GM23338 (cell line): ENCODE measurements at regions not wholly inside any gene's neighbourhood (a gene's known extent, or its start where the extent isn't known, plus 50 kb on each side); places are given as distances from the start of the nearest gene placed in this dataset.

Source experiments
- ATAC-seq: fragments of 200-7000 bp; cut with Tn5 transposase; 3 replicates; pipeline ENCODE4 v1.9.1; 2020
- DNase-seq: peaks from one replicate; pipeline ENCODE4 v3.0.0-alpha.2; 2015; ENCODE audit warnings: low spot score
- H2AFZ ChIP-seq: fragments of 200-600 bp; sonication (generic); 2 replicates; pipeline ENCODE4 v1.8.0; 2016; ENCODE audit warnings: antibody characterized with exemption, mild to moderate bottlenecking, moderate library complexity
- H3F3A ChIP-seq: fragments of 200-600 bp; sonication (generic); replicated peaks from 2 replicates; pipeline ENCODE4 v1.8.0; 2017; ENCODE audit warnings: antibody characterized with exemption, mixed run types, low read depth
- H3K27ac ChIP-seq: fragments of 200-600 bp; sonication (generic); 2 replicates; pipeline ENCODE4 v1.6.1; 2016; ENCODE audit warnings: low read depth
- H3K27me3 ChIP-seq: fragments of 200-600 bp; sonication (generic); 2 replicates; pipeline ENCODE4 v1.8.0; 2016; ENCODE audit warnings: mild to moderate bottlenecking, mixed run types, moderate library complexity; ENCODE audit not compliant: insufficient read depth
- H3K36me3 ChIP-seq: fragments of 200-600 bp; sonication (generic); 2 replicates; pipeline ENCODE4 v1.8.0; 2016; ENCODE audit warnings: mild to moderate bottlenecking; ENCODE audit not compliant: insufficient read depth
- H3K4me1 ChIP-seq: fragments of 200-600 bp; sonication (generic); 2 replicates; pipeline ENCODE4 v1.8.0; 2016; ENCODE audit warnings: mild to moderate bottlenecking, moderate library complexity; ENCODE audit not compliant: insufficient read depth
- H3K4me2 ChIP-seq: fragments of 200-600 bp; sonication (generic); 2 replicates; pipeline ENCODE4 v1.7.1; 2017; ENCODE audit warnings: mixed run types
- H3K4me3 ChIP-seq: fragments of 200-600 bp; sonication (generic); 2 replicates; pipeline ENCODE4 v1.6.1; 2016; ENCODE audit warnings: mixed run types
- H3K79me2 ChIP-seq: fragments of 200-600 bp; sonication (generic); replicated peaks from 2 replicates; pipeline ENCODE4 v1.8.0; 2017; ENCODE audit warnings: mild to moderate bottlenecking; ENCODE audit not compliant: insufficient read depth
- H3K9me2 ChIP-seq: fragments of 200-600 bp; sonication (generic); 2 replicates; pipeline ENCODE4 v1.8.0; 2017; ENCODE audit not compliant: insufficient read depth
- H4K20me1 ChIP-seq: fragments of 200-600 bp; sonication (generic); replicated peaks from 2 replicates; pipeline ENCODE4 v1.8.0; 2017; ENCODE audit warnings: mild to moderate bottlenecking; ENCODE audit not compliant: insufficient read depth
- H3K27ac Mint-ChIP-seq: 2 replicates; pipeline ENCODE4 v1.8.0; 2020; ENCODE audit warnings: inconsistent platforms, mild to moderate bottlenecking, moderate library complexity, mixed read lengths
- H3K27me3 Mint-ChIP-seq: 3 replicates; pipeline ENCODE4 v1.8.0; 2022; ENCODE audit warnings: low read depth, mild to moderate bottlenecking, moderate library complexity, mixed read lengths, inconsistent platforms; ENCODE audit not compliant: insufficient read depth, poor library complexity
- H3K36me3 Mint-ChIP-seq: 3 replicates; pipeline ENCODE4 v1.8.0; 2021; ENCODE audit warnings: low read depth, mild to moderate bottlenecking, inconsistent platforms, moderate library complexity, mixed read lengths
- H3K4me1 Mint-ChIP-seq: 3 replicates; pipeline ENCODE4 v1.8.0; 2020; ENCODE audit warnings: mild to moderate bottlenecking, inconsistent platforms, mixed read lengths
- H3K4me3 Mint-ChIP-seq: 3 replicates; pipeline ENCODE4 v1.8.0; 2021; ENCODE audit warnings: moderate library complexity, mild to moderate bottlenecking, inconsistent platforms, mixed read lengths
- H3K9me3 Mint-ChIP-seq: 3 replicates; pipeline ENCODE4 v1.8.0; 2020; ENCODE audit warnings: moderate library complexity, mild to moderate bottlenecking, inconsistent platforms, mixed read lengths
- CREB1 ChIP-seq: fragments of 250-450 bp; sonication (Bioruptor Pico); IDR thresholded peaks from 2 replicates; pipeline ENCODE4 v1.5.0; 2020; ENCODE audit warnings: low read depth, mild to moderate bottlenecking, moderate library complexity
- EZH2 ChIP-seq: fragments of 200-600 bp; sonication (generic); IDR thresholded peaks from one replicate; pipeline ENCODE4 v1.8.0; 2017; ENCODE audit warnings: antibody characterized with exemption, mild to moderate bottlenecking, low read depth; ENCODE audit not compliant: unreplicated experiment
- EZH2phosphoT487 ChIP-seq: fragments of 200-600 bp; sonication (generic); IDR thresholded peaks from one replicate; pipeline ENCODE4 v1.8.1; 2018; ENCODE audit warnings: antibody characterized with exemption; ENCODE audit not compliant: unreplicated experiment
- JUNB ChIP-seq: IDR thresholded peaks from one replicate; pipeline ENCODE4 v1.6.1; 2016; ENCODE audit warnings: antibody characterized with exemption; ENCODE audit not compliant: unreplicated experiment
- NANOG ChIP-seq: IDR thresholded peaks from 2 replicates; pipeline ENCODE4 v1.6.1; 2016; ENCODE audit warnings: antibody characterized with exemption, borderline replicate concordance
- POLR2AphosphoS5 ChIP-seq: IDR thresholded peaks from 2 replicates; pipeline ENCODE4 v1.6.1; 2016; ENCODE audit warnings: antibody characterized with exemption, low read depth
- STAT1 ChIP-seq: IDR thresholded peaks from one replicate; pipeline ENCODE4 v1.6.1; 2016; ENCODE audit warnings: antibody characterized with exemption; ENCODE audit not compliant: unreplicated experiment
- ZNF114 ChIP-seq: fragments of 250-450 bp; sonication (Bioruptor Pico); IDR thresholded peaks from 2 replicates; pipeline ENCODE4 v1.5.0; 2020; ENCODE audit warnings: mild to moderate bottlenecking, moderate library complexity
- ZNF331 ChIP-seq: fragments of 250-450 bp; sonication (Bioruptor Pico); IDR thresholded peaks from 2 replicates; pipeline ENCODE4 v1.5.0; 2020; ENCODE audit warnings: low read depth, mild to moderate bottlenecking, moderate library complexity
- TF ChIP-seq, protein P1 (sequence below): IDR thresholded peaks from one replicate; pipeline ENCODE4 v1.6.1; 2018; ENCODE audit warnings: antibody characterized with exemption; ENCODE audit not compliant: unreplicated experiment
- TF ChIP-seq, protein P2 (sequence below): fragments of 250-450 bp; sonication (Bioruptor Pico); IDR thresholded peaks from 2 replicates; pipeline ENCODE4 v1.5.0; 2020; ENCODE audit warnings: mild to moderate bottlenecking, moderate library complexity
- TF ChIP-seq, protein P3 (sequence below), 2 experiments: fragments of 200-600 bp in 1 of 2; sonication (generic) in 1 of 2; conservative IDR thresholded peaks; 2 replicates each; pipeline versions ENCODE4 v1.5.1 to v1.6.1; 2016 to 2017; ENCODE audit warnings: antibody characterized with exemption in 2 of 2, low read depth in 2 of 2, mild to moderate bottlenecking in 2 of 2, moderate library complexity in 1 of 2
- TF ChIP-seq, protein P4 (sequence below): IDR thresholded peaks from 2 replicates; pipeline ENCODE4 v1.6.1; 2016; ENCODE audit warnings: antibody characterized with exemption

DNA sequence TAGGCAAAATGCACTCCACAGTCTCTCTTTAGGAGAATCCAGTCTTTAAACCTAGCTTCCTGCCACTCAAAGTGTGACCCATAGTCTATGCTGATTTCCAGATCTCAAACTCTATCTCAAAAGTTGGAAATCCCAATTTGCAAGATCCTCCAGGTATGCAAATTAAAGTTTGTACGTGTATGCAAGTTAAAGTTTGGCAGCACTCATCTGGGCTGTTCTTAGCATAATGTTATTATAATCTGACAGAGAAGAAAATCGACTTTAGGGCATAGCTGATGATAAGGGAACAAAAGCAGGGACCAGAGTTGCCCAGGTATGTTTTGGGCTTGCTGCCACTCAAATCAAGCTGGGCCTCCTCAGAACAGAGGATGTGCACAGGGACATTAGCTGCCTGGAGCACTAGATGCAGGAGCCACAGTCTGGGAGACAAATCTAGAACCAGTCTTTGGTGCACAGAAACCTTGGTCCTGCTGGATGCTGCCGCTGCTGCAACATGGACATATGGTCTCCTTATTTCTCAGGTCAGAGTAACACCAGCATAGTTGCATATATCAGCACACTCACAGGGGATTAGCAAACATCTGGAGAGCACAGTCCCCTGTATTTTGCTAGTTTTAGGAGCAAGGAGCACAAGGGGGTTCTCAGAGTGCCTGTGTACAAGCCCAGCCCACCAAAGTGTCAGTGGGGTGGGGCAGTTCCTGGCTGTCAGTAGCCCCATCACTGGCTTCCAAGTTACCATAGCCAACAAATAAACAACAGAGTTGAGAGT lies 242.6 kb downstream of the TTC32 start:
- peaks cover 6% of the 10 kb centered on the region for H3K4me1 Mint-ChIP-seq
- no peak for DNase-seq
- Histone ChIP-seq H3F3A (no peaks in the 10 kb centered on the region), H3K36me3 (no peaks in the 10 kb centered on the region), H3K27ac (no peak overlapping the region), H3K79me2 (no peaks in the 10 kb centered on the region), H2AFZ (no peak overlapping the region), H4K20me1 (no peaks in the 10 kb centered on the region), H3K4me3 (no peak overlapping the region), H3K9me2 (0 out of 2 replicates have a peak, but pooled peaks cover 13% of the 10 kb centered on the region), H3K4me2 (no peak overlapping the region), H3K4me1 (no peaks in the 10 kb centered on the region), H3K27me3 (no peaks in the 10 kb centered on the region)
- no peaks in the 10 kb centered on the region for H3K9me3 Mint-ChIP-seq
- no peak for ATAC-seq
- no peak for TF ChIP-seq NANOG
- TF ChIP-seq, protein P1, sequence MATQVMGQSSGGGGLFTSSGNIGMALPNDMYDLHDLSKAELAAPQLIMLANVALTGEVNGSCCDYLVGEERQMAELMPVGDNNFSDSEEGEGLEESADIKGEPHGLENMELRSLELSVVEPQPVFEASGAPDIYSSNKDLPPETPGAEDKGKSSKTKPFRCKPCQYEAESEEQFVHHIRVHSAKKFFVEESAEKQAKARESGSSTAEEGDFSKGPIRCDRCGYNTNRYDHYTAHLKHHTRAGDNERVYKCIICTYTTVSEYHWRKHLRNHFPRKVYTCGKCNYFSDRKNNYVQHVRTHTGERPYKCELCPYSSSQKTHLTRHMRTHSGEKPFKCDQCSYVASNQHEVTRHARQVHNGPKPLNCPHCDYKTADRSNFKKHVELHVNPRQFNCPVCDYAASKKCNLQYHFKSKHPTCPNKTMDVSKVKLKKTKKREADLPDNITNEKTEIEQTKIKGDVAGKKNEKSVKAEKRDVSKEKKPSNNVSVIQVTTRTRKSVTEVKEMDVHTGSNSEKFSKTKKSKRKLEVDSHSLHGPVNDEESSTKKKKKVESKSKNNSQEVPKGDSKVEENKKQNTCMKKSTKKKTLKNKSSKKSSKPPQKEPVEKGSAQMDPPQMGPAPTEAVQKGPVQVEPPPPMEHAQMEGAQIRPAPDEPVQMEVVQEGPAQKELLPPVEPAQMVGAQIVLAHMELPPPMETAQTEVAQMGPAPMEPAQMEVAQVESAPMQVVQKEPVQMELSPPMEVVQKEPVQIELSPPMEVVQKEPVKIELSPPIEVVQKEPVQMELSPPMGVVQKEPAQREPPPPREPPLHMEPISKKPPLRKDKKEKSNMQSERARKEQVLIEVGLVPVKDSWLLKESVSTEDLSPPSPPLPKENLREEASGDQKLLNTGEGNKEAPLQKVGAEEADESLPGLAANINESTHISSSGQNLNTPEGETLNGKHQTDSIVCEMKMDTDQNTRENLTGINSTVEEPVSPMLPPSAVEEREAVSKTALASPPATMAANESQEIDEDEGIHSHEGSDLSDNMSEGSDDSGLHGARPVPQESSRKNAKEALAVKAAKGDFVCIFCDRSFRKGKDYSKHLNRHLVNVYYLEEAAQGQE, result no peak
- no peak for TF ChIP-seq EZH2phosphoT487
- TF ChIP-seq ZNF331 (CRISPR knock-in tag), result no peak
- no peak for TF ChIP-seq JUNB
- TF ChIP-seq, protein P2, sequence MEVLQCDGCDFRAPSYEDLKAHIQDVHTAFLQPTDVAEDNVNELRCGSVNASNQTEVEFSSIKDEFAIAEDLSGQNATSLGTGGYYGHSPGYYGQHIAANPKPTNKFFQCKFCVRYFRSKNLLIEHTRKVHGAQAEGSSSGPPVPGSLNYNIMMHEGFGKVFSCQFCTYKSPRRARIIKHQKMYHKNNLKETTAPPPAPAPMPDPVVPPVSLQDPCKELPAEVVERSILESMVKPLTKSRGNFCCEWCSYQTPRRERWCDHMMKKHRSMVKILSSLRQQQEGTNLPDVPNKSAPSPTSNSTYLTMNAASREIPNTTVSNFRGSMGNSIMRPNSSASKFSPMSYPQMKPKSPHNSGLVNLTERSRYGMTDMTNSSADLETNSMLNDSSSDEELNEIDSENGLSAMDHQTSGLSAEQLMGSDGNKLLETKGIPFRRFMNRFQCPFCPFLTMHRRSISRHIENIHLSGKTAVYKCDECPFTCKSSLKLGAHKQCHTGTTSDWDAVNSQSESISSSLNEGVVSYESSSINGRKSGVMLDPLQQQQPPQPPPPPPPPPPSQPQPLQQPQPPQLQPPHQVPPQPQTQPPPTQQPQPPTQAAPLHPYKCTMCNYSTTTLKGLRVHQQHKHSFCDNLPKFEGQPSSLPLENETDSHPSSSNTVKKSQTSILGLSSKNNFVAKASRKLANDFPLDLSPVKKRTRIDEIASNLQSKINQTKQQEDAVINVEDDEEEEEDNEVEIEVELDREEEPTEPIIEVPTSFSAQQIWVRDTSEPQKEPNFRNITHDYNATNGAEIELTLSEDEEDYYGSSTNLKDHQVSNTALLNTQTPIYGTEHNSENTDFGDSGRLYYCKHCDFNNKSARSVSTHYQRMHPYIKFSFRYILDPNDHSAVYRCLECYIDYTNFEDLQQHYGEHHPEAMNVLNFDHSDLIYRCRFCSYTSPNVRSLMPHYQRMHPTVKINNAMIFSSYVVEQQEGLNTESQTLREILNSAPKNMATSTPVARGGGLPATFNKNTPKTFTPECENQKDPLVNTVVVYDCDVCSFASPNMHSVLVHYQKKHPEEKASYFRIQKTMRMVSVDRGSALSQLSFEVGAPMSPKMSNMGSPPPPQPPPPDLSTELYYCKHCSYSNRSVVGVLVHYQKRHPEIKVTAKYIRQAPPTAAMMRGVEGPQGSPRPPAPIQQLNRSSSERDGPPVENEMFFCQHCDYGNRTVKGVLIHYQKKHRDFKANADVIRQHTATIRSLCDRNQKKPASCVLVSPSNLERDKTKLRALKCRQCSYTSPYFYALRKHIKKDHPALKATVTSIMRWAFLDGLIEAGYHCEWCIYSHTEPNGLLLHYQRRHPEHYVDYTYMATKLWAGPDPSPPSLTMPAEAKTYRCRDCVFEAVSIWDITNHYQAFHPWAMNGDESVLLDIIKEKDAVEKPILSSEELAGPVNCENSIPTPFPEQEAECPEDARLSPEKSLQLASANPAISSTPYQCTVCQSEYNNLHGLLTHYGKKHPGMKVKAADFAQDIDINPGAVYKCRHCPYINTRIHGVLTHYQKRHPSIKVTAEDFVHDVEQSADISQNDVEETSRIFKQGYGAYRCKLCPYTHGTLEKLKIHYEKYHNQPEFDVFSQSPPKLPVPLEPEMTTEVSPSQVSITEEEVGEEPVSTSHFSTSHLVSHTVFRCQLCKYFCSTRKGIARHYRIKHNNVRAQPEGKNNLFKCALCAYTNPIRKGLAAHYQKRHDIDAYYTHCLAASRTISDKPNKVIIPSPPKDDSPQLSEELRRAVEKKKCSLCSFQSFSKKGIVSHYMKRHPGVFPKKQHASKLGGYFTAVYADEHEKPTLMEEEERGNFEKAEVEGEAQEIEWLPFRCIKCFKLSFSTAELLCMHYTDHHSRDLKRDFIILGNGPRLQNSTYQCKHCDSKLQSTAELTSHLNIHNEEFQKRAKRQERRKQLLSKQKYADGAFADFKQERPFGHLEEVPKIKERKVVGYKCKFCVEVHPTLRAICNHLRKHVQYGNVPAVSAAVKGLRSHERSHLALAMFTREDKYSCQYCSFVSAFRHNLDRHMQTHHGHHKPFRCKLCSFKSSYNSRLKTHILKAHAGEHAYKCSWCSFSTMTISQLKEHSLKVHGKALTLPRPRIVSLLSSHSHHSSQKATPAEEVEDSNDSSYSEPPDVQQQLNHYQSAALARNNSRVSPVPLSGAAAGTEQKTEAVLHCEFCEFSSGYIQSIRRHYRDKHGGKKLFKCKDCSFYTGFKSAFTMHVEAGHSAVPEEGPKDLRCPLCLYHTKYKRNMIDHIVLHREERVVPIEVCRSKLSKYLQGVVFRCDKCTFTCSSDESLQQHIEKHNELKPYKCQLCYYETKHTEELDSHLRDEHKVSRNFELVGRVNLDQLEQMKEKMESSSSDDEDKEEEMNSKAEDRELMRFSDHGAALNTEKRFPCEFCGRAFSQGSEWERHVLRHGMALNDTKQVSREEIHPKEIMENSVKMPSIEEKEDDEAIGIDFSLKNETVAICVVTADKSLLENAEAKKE, result no peak
- TF ChIP-seq, protein P3, sequence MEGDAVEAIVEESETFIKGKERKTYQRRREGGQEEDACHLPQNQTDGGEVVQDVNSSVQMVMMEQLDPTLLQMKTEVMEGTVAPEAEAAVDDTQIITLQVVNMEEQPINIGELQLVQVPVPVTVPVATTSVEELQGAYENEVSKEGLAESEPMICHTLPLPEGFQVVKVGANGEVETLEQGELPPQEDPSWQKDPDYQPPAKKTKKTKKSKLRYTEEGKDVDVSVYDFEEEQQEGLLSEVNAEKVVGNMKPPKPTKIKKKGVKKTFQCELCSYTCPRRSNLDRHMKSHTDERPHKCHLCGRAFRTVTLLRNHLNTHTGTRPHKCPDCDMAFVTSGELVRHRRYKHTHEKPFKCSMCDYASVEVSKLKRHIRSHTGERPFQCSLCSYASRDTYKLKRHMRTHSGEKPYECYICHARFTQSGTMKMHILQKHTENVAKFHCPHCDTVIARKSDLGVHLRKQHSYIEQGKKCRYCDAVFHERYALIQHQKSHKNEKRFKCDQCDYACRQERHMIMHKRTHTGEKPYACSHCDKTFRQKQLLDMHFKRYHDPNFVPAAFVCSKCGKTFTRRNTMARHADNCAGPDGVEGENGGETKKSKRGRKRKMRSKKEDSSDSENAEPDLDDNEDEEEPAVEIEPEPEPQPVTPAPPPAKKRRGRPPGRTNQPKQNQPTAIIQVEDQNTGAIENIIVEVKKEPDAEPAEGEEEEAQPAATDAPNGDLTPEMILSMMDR (conservative IDR thresholded peaks at IDR 0.05; ENCODE audit: low read depth in 2 of 2), result no peak
- TF ChIP-seq, protein P4, sequence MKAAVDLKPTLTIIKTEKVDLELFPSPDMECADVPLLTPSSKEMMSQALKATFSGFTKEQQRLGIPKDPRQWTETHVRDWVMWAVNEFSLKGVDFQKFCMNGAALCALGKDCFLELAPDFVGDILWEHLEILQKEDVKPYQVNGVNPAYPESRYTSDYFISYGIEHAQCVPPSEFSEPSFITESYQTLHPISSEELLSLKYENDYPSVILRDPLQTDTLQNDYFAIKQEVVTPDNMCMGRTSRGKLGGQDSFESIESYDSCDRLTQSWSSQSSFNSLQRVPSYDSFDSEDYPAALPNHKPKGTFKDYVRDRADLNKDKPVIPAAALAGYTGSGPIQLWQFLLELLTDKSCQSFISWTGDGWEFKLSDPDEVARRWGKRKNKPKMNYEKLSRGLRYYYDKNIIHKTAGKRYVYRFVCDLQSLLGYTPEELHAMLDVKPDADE, result no peak
- no peak for TF ChIP-seq EZH2
- no peak for TF ChIP-seq ZNF114
- no peak for TF ChIP-seq STAT1
- no peak for TF ChIP-seq CREB1 (CRISPR knock-in tag)
- no peak for TF ChIP-seq POLR2AphosphoS5
- H3K27ac Mint-ChIP-seq, result no peak overlapping the region
- no peaks in the 10 kb centered on the region for H3K36me3 Mint-ChIP-seq
- no peaks in the 10 kb centered on the region for H3K27me3 Mint-ChIP-seq
- H3K4me3 Mint-ChIP-seq, result no peak overlapping the region
